ENCODE measurements at regions not wholly inside any gene's neighbourhood (a gene's known extent, or its start where the extent isn't known, plus 50 kb on each side); places are given as distances from the start of the nearest gene placed in this dataset.
A peak's percentile ranks its signal among the peaks of the same experiment; 100 is the strongest.

DNA sequence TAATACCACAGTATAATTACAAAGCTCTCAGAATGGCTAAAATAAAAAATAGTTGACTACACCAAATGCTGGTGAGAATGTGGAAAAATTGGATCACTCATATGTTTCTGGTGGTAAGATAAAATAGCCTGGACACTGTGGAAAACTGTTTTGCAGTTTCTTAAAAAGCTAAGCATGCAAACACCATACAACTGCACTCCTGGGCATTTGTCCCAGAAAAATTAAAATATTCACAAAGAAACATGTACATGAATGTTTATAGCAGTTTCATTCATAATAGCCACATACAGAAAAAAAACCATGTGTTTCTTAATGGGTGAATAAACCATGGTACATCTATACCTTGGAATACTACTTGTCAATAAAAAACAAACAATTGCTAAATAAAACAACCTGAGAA, 172.9 kb downstream of the AHR start:
- no peak for DNase-seq
- Mint-ChIP-seq H3K36me3 (ENCODE audit: low read depth) (peaks cover 5% of the 10 kb centered on the region), H3K27ac (no peak overlapping the region), H3K4me1 (ENCODE audit: low read depth) (no peaks in the 10 kb centered on the region), H3K4me3 (no peak overlapping the region), H3K9me3 (no peaks in the 10 kb centered on the region), H3K27me3 (ENCODE audit: insufficient read depth) (no peaks in the 10 kb centered on the region)
- TF ChIP-seq, protein P1, sequence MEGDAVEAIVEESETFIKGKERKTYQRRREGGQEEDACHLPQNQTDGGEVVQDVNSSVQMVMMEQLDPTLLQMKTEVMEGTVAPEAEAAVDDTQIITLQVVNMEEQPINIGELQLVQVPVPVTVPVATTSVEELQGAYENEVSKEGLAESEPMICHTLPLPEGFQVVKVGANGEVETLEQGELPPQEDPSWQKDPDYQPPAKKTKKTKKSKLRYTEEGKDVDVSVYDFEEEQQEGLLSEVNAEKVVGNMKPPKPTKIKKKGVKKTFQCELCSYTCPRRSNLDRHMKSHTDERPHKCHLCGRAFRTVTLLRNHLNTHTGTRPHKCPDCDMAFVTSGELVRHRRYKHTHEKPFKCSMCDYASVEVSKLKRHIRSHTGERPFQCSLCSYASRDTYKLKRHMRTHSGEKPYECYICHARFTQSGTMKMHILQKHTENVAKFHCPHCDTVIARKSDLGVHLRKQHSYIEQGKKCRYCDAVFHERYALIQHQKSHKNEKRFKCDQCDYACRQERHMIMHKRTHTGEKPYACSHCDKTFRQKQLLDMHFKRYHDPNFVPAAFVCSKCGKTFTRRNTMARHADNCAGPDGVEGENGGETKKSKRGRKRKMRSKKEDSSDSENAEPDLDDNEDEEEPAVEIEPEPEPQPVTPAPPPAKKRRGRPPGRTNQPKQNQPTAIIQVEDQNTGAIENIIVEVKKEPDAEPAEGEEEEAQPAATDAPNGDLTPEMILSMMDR (IDR thresholded peaks at IDR 0.05) = no peak

DNA sequence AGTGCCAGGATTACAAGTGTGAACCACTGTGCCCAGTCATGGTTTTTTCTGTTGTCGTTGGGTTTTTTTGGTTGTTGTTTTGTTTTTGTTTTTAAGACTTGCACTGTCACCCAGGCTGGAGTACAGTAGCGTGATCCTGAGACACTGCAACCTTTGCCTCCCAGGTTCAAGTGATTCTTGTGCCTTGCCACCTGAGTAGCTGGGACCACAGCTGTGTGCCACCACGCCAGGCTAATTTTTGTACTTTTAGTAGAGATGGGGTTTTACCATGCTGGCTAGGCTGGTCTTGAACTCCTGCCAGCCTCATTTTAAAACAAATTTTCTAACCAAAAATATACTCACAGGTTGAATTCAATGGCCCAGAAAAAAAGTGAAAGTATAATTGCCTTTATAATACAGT, 174.1 kb downstream of the AHR start:
- Mint-ChIP-seq H3K27me3 (ENCODE audit: insufficient read depth) (no peaks in the 10 kb centered on the region), H3K4me1 (ENCODE audit: low read depth) (peaks cover 8% of the 10 kb centered on the region), H3K36me3 (ENCODE audit: low read depth) (peaks cover 5% of the 10 kb centered on the region), H3K27ac (no peak overlapping the region), H3K9me3 (no peaks in the 10 kb centered on the region), H3K4me3 (no peak overlapping the region)
- no peak for DNase-seq
- TF ChIP-seq, protein P1 (IDR thresholded peaks at IDR 0.05) = no peak

DNA sequence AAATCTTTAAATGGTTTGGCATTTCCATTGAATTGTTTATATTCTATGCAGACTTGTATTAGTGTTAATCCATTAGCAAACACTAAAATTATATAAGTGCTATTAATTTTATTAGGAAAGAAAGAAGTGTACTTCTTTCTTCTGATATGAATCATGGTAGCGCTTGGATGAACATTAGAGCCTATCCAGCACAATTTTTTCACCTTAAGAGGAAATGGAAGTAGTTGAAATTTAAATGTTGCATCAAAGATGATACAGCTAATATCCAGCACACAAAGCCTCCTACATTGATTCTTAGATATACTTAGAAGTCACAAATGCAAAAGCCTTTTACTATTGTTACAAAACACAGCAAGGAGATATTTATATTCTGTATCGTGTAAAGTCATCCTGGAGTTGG, 174.5 kb downstream of the AHR start:
- TF ChIP-seq, protein P1 (IDR thresholded peaks at IDR 0.05) = no peak
- Mint-ChIP-seq H3K27me3 (ENCODE audit: insufficient read depth) (no peaks in the 10 kb centered on the region), H3K4me1 (ENCODE audit: low read depth) (peaks cover 10% of the 10 kb centered on the region), H3K36me3 (ENCODE audit: low read depth) (peaks cover 5% of the 10 kb centered on the region), H3K9me3 (no peaks in the 10 kb centered on the region), H3K4me3 (no peak overlapping the region), H3K27ac (no peak overlapping the region)
- DNase-seq = no peak

DNA sequence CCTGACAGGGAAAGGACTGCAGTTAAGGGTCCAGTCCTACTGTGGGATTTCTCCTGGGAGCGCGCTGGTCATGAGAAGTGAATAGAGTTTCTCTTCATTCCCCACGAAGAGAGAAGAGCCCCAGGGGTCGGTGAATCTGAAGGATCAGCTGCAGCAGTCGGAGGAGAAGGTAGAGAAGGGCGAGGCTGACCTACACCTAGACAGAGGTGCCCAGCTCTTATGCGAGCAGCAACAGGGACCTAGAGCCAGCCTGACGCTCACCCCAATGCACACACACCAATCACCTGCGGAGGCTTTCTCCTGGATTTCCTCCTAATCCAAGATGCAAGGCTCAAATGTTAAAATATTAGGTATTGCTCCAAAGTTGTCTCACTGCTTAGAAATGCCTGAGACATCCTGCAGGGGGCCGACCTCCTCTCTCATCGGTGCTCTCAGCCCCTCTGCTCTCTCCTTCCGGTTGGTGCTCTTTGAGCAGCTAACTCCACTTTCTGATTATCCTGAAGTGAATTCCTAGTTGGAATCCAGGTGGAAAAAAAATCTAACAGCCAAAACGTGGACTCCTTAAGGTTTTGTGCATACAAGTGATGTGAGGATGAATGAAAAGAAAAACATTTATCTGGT, 176.4 kb downstream of the AHR start:
- Mint-ChIP-seq H3K4me3 (no peak overlapping the region), H3K27me3 (ENCODE audit: insufficient read depth) (no peaks in the 10 kb centered on the region), H3K36me3 (ENCODE audit: low read depth) (peaks cover 5% of the 10 kb centered on the region), H3K4me1 (ENCODE audit: low read depth) (peaks cover 10% of the 10 kb centered on the region), H3K9me3 (no peaks in the 10 kb centered on the region), H3K27ac (no peak overlapping the region)
- DNase-seq = no peak
- TF ChIP-seq, protein P1 (IDR thresholded peaks at IDR 0.05) = peak; percentile 54; the same call in 1 of the 2 replicates

DNA sequence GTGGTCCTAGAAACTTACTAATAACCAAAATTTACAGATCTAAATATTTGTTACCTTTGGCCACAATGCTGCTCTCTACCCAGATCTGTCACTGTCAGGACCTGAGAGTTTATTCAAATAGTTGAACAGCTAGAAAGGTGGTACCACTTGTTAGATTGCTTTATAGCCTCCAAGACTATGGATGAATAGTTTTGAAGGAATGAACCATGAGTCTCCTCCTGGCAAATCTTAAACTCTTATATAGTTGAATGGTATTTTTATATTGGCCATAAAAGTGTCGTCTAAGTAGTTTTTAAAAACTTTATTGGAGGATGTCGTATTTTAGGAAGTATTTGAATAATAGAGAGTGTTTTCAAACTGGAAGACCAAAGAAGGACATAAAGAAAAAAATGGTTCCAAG, 178.7 kb downstream of the AHR start:
- peak; percentile 20 for DNase-seq
- Mint-ChIP-seq H3K9me3 (no peaks in the 10 kb centered on the region), H3K27me3 (ENCODE audit: insufficient read depth) (no peaks in the 10 kb centered on the region)

More for the DNA sequence above, 178.7 kb downstream of the AHR start:
- H3K27ac Mint-ChIP-seq = peak overlapping the region; percentile 15; the same call in 1 of the 2 replicates
- peaks cover 10% of the 10 kb centered on the region for H3K4me1 Mint-ChIP-seq (ENCODE audit: low read depth)
- no peak overlapping the region for H3K4me3 Mint-ChIP-seq
- TF ChIP-seq, protein P1 (IDR thresholded peaks at IDR 0.05) = no peak
- H3K36me3 Mint-ChIP-seq (ENCODE audit: low read depth) = peaks cover 5% of the 10 kb centered on the region; the same call in 1 of the 2 replicates

All from HFFc6 (cell line).